D721Med (cell line): ENCODE measurements at regions not wholly inside any gene's neighbourhood (a gene's known extent, or its start where the extent isn't known, plus 50 kb on each side); places are given as distances from the start of the nearest gene placed in this dataset.
A peak's percentile ranks its signal among the peaks of the same experiment; 100 is the strongest.

Experiments used
- DNase-seq: peaks from one replicate; pipeline ENCODE4 v3.0.0; 2011; ENCODE audit warnings: low spot score; ENCODE audit not compliant: insufficient read length
- FAIRE-seq: peaks from 2 replicates; lab custom pipeline; 2011; peaks lifted over from hg19 to GRCh38; lab: Jason Lieb, UNC
- TF ChIP-seq, protein P1 (sequence below): IDR thresholded peaks from 2 replicates; pipeline ENCODE4 v1.5.1; 2012; ENCODE audit warnings: mild to moderate bottlenecking, control low read depth; ENCODE audit not compliant: insufficient read depth; ENCODE audit errors: missing control alignments

DNA sequence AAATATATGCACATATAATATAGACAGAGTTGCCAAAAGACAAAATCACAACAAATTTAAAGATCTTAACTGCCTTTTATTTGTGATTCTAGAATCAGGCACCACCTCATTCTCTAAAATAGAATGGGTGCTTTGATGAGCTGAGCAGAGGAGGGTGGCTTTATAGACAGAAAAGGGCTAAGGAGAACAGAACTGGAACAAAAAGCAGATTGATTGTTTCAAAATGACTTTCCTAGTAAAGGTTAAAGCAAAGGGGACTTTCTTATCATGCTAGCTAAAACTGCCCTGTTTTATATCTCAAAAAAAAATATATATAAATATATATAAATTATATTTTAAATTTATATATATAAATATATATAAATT, 287.6 kb downstream of the FAT3 start:
- FAIRE-seq = no peak

DNA sequence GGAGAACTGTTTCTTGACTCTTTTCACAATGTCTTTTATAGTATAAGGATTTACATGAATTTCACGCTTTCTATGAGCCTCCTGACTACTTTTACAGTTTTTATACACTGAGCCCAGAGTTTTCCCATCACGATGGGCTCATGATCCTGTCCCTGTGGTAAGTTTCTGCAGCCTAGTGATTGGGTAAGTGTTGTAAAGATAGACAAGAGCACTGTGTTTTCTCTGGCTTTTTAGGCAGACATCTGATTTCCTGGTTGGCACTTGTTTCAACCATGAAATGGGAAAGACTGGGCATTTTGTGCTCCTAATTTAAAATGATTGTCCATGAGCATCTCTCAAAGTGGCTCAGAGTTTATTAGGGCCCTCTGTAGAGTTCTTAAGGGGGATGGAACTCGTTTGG, 299.0 kb downstream of the FAT3 start:
- FAIRE-seq (no peak), DNase-seq (no peak)
- TF ChIP-seq, protein P1, sequence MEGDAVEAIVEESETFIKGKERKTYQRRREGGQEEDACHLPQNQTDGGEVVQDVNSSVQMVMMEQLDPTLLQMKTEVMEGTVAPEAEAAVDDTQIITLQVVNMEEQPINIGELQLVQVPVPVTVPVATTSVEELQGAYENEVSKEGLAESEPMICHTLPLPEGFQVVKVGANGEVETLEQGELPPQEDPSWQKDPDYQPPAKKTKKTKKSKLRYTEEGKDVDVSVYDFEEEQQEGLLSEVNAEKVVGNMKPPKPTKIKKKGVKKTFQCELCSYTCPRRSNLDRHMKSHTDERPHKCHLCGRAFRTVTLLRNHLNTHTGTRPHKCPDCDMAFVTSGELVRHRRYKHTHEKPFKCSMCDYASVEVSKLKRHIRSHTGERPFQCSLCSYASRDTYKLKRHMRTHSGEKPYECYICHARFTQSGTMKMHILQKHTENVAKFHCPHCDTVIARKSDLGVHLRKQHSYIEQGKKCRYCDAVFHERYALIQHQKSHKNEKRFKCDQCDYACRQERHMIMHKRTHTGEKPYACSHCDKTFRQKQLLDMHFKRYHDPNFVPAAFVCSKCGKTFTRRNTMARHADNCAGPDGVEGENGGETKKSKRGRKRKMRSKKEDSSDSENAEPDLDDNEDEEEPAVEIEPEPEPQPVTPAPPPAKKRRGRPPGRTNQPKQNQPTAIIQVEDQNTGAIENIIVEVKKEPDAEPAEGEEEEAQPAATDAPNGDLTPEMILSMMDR = no peak

More for the DNA sequence above, 287.6 kb downstream of the FAT3 start:
- no peak for DNase-seq
- TF ChIP-seq, protein P1 = no peak

DNA sequence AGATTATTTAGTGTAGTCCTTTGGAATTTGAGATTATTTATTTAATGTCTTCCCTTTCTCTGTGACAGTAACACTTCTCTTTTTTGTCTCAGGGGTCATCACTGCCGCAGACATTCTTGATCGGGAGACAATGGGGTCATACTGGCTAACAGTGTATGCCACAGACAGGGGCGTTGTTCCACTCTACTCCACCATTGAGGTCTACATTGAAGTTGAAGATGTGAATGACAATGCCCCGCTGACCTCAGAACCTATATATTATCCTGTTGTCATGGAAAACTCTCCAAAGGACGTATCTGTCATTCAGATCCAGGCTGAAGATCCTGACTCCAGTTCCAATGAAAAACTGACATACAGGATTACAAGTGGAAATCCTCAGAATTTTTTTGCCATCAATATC, 299.9 kb downstream of the FAT3 start:
- FAIRE-seq = no peak

DNA sequence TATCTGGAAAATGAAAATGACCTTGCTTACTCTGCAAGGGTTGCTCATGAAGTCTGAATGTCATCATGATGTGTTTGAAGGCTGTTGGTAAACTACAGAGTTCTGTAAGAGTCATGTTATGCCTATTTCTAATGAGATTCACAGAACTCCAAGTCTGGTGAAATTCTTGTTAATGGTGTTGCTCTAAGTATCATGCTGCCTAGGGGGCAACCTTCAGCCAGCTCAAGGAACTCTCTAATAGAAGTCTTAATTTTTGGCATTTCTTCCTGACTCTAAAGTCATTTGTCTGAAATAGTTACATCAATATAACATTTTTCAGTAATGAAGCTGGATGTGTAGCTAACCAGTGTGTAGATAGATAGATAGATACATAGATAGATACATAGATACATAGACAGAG, 302.8 kb downstream of the FAT3 start:
- FAIRE-seq = no peak
- no peak for DNase-seq

More for the DNA sequence above, 299.9 kb downstream of the FAT3 start:
- TF ChIP-seq, protein P1 = no peak
- DNase-seq = no peak

DNA sequence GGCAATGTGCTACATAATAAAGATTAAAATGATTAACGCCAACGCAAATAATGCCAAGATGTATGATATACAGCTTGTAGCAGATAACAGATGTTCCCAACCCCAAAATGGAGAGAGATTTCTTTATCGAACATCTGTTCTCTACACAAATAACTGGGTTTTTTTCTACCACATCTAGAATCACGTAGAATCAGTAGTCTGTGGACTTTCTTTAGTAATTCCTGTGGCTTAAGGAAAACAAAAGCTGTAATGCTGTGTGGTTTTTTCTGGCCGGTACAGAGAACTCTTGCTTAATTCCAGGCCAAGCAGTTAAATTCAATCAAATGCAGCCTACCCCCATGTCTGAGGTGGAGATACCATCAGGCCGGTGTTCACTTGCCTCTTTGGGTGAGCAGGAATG, 303.4 kb downstream of the FAT3 start:
- no peak for FAIRE-seq
- DNase-seq = no peak
- TF ChIP-seq, protein P1 = no peak

More for the DNA sequence above, 302.8 kb downstream of the FAT3 start:
- TF ChIP-seq, protein P1 = peak; percentile 28

DNA sequence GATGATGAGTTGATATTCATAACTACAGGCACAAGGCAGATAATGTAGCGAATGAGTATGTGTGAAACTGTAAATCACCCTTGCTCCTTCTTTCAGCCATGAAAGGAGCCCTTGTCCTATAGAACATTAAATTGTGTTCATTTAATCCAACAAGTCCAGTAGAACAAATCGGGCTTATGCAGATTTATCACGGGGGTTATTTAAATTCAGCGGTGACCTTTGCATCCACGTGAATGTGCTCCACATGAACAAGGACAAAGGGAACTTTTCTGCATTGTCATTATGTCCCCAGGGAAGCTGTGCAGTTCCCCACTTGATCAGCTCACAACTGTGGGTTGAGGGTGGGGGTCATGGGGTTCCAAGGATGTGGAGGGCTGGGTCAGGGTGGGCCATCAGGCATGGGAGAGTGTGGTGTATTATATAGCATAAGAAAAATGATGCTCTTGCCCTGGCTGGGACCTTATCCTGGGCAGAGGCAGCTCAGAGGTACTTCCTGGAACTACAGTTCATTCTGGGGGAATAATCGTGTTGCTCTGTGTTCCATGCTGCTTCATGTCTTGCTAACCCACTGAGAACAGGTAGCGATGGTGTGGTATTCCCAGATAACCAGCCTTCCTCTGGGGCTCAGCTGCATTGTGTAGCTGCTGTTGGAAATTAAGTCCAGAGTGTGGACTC, 306.6 kb downstream of the FAT3 start:
- FAIRE-seq (no peak), DNase-seq (no peak)
- TF ChIP-seq, protein P1 = no peak

DNA sequence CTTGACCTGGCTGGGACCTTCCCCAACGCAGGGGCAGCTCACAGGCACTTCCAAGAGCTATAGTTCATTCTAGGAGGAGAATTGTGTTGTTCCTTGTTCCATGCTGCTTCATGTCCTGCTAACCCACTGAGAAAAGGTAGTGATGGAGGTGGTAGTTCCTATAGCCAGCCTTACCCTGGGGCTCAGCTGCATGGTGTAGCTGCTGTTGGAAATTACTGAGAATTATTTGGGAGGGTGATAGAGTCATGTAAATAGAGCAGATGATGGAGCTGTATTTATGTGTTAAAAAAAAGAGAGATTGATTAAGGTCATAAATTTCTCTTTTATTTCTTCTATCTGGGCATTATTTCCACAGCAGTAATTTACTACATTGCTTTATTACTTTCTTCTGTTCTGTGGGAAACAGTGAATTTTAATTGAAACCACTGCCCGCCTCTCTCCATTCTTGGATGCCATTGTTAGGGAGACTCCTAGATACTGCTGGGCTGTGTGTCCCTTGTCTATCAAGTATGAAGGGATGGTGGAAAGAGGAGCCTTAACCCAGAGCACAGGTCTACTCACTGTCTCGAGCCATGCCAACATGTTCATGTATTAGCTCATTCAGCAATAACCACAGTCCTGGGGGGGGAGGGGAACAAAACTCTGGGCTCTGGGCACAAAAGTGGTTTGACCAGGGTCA, 309.2 kb downstream of the FAT3 start:
- TF ChIP-seq, protein P1 = no peak
- no peak for DNase-seq
- no peak for FAIRE-seq
